GM18870 (cell line): ENCODE measurements at regions not wholly inside any gene's neighbourhood (a gene's known extent, or its start where the extent isn't known, plus 50 kb on each side); places are given as distances from the start of the nearest gene placed in this dataset.
A peak's percentile ranks its signal among the peaks of the same experiment; 100 is the strongest.
"Not testable (repeated sequence)": the region's sequence is repeated elsewhere in the genome, so short reads cannot be mapped to it uniquely, and the experiment has no call there.

Source experiments
- ATAC-seq: cut with Tn5 transposase; IDR thresholded peaks from one replicate; pipeline ENCODE4 v1.9.1; 2021; ENCODE audit warnings: moderate library complexity; ENCODE audit not compliant: unreplicated experiment

DNA sequence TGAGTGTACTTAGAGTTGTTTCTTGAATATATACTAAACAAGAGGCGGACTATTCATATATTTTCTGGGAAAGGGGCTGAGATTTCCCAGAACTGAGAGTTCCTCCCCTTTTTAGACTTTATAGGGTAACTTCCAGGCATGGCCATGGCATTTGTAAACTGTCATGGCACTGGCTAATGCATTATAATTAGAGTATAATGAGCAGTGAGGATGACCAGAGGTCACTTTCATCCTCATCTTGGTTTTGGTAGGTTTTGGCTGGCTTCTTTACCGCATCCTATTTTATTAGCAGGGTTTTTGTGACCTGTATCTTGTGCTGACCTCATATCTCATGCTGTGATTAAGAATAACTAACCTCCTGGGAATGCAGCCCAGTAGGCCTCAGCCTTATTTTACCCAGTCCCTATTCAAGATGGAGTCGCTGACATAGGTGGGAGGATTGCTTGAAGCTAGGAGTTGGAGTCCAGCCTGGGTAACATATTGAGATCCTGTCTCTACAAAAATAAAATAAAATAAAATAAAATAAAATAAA is 91.4 kb downstream of the MOBP start:
- ATAC-seq: no peak

DNA sequence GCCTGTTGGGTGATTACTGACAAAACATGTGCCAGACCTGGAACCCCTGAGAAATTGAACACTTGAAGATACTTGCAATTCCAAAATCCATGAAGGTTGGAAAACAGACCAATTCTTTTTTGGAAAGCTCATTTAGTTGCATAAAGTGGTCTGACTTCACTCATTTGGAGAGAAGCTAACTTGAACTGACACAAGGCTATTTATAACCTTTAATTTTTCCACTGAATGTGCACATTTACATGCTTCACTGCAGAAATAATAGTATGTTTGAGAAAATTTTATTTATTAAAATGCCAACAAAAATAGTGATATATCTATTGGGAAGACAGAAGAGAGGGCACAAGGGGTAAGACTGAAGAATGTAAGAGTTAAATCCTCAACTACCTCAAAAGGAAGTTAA is 92.1 kb downstream of the MOBP start:
- ATAC-seq: no peak

DNA sequence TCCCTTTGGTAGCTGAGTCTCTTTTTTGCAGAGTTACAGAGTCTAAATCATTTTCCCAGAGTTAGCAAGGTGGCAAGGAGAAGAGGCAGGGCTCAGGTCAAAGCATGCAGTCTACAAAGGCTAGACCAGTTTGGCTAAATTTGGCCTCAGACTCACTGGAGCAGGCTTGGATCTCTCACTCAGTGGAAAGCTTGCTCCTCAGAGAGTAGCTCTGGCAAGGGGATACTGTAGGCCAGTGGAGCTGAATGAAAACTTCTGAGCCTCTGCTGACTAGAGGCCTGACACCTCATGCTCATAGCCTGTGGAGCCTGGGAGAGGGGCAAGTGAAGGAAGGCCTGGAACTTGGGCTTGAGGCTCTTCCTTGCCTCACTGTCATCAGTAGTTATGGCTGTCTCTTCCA is 101.0 kb downstream of the MOBP start:
- ATAC-seq: no peak

DNA sequence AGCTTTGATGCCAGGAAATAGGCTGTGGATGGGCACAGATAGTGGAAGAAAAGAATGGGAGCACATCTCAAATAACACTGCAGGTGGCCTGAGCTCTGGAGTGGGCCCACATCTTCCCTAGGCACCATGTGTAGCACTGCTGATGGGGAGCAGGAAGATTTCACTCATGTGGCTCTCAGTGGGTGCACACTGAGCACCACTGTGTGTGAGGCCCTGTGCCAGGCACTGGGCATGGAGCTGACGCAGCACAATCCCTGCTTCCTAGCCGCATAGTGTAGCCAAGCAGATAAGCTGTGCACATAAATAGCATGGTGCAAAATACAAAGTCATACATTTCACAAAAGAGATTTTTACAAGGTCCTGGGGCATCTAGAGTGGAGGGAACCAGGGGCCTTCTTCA is 101.6 kb downstream of the MOBP start:
- no peak for ATAC-seq

DNA sequence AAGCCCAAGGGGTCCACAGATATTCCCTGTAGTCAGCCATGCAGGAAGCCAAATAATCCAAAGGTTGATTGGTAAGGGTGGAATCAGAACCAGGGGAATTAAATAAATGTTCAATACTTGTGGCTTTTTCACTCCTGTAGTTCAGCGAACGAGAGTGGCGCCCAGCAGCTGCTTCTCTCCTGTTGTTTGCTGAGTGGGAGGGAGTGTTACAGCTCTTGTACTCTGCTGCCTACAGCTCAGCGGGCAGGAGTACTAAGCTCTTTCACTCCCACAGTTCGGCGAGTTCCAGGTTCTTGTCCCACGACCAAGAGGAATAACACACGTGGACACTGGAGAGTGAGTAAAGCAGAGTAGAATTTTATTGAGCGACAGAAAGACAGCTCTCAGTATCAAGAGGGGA is 105.9 kb downstream of the MOBP start:
- no peak for ATAC-seq

DNA sequence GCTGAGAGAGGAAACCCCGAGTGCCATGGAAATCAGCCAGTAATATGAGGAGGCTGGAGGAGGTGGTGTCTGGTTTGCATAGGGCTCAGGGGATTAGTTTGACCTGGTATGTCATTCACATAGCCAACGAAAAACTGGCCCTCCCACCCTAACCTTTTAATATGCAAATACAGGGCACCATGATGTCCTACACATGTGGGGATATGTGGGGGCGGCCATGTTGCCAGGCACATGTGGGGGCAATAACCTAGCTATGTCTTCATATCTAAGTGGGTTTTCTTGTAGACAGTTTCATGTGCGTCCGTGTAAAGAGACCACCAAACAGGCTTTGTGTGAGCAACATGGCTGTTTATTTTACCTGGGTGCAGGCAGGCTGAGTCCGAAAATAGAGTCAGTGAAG is 110.1 kb downstream of the MOBP start:
- ATAC-seq: no peak

DNA sequence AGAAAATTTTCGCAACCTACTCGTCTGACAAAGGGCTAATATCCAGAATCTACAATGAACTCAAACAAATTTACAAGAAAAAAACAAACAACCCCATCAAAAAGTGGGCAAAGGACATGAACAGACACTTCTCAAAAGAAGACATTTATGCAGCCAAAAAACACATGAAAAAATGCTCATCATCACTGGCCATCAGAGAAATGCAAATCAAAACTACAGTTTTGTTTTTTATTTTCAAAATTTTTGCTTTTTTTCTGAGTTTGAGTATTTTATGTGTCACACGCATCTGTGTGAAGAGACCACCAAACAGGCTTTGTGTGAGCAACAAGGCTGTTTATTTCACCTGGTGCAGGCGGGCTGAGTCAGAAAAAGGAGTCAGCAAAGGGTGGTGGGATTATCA is 118.7 kb downstream of the MOBP start:
- not testable (repeated sequence) for ATAC-seq

DNA sequence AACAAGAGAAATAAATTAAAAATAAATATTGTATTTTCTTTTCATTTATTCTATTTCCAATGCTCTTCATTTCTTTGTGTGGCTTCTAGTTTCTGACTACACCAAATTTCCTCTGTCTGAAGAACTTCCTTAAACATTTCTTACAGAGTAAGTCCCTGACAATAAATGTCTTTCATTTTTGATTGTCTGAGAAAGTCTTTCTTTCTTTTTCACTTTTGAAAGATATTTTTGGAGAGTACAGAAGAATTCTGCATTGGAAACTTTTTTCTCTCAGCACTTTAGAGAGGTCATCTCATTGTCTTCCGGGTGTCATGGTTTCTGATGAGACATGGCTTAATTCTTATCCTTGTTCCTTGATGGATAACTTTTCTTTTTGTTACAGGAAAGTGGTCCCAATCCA is 119.6 kb downstream of the MOBP start:
- ATAC-seq: peak; percentile 42

DNA sequence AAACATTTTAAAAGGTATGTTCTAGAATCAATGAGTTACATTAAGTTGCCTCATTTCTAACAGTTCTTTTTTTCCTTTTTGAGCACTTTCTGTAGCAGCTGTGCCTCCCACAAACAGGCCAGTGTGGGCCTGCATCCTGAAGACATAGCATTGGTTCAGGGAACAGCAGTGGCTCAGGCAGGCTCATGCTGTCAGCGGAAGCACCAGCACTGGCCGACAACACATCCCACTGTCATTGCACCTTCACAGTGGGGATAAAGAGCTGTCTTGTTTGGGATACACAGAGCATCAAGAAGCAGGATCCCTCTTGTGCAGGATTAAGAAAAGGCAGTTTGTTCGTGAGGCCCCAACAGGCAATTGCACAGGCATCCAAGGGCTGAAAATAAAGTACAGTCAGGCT is 123.3 kb downstream of the MOBP start:
- no peak for ATAC-seq

DNA sequence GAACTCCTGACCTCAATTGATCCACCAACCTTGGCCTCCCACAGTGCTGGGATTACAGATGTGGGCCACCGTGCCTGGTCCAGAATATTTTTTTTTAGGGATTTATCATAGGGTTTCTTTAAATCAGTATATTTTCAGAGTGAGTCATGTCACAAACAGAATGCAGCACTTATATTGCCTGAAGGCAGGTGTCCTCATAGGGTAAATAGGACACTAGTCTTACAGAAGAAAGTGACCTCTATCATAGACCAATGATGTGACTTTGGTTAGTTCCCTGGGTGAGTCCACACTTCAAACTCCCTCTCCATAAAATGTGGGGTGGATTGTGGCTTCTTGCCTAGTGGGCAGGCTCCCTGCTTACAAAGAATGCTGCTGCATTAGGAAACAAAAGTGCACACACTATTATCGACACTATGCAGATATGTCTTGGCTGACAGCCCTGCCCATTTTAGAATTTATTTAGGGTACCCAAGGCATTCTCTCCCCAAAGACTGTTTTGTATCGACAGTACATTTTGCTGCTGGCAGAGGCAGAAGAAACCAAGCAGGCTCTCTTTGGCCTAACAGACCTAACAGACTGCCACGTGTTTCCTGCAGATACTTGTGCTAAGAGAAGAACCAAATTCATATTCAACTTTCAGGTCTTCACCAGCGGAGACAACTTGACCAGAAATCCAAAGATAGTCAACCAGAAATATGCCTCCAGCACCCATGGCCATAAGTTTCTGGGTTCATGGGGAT is 125.0 kb downstream of the MOBP start:
- no peak for ATAC-seq

DNA sequence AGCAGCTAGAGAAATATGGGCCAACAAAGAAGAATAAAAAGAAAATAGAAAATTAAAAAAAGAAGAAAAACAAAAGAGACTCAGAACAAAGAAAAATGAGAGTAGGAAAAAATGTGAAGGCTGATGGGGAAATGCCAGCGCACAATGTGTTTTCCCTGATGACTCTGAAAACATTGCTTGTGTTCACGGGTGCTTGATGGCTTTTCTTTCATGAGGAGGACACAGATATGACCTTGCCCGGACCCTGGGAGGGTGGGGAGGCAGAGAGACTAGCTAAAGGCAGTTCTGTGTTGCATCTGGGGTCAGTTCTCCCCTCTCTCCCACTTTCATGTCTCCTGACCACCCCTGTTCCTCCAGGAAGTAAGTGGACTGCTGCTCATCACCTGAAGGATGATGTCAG is 125.9 kb downstream of the MOBP start:
- ATAC-seq: no peak

DNA sequence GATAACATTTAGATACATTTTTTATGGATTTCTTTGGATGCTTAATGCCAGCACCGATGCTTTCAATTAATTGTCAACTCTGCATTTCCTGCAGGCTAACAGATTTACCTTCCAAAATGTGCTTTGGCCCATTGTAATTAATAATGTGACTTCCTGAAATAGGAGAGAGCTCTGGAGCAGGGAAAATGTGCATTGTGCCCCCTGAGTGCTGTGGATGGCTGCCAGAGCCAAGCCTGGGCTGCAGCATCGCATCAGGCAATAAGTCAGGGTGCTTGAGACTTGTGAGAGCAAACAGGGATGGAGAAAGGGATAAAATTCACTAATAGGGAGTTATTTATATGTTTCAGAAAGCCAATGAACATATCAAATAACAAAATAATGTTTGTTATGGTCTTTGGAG is 133.8 kb downstream of the MOBP start:
- ATAC-seq: no peak

DNA sequence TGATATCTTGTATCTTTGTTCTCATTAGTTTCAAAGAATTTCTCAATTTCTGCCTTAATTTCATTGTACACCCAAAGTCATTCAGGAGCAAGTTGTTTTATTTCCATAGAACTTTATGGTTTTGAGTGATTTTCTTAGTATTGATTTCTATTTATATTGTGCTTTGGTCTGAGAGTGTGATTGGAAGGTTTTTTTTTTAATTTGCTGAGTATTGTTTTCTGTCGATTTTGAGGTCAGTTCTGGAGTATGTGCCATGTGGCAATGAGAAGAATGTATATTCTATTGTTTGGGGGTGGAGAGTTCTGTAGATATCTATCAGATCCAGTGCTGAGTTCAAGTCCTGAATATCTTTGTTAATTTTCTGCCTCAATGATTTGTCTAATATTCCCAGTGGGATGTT is 138.4 kb downstream of the MOBP start:
- ATAC-seq: no peak

DNA sequence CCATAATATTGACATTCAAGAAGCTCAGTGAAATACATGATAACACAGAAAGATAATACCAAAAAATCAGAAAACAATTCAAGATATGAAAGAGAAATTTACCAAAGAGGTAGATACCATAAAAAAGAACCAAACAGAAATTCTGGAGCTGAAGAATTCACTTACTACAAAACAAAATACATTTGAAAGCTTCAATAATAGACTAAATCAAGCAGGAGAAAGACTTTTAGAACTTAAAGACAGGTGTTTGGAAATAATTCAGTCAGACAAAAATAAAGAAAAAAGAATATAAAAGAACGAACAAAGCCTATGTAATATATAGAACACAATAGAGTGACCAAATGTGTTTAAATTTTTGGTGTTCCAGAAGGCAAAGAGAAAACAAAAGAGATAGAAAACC is 158.7 kb downstream of the MOBP start:
- no peak for ATAC-seq

DNA sequence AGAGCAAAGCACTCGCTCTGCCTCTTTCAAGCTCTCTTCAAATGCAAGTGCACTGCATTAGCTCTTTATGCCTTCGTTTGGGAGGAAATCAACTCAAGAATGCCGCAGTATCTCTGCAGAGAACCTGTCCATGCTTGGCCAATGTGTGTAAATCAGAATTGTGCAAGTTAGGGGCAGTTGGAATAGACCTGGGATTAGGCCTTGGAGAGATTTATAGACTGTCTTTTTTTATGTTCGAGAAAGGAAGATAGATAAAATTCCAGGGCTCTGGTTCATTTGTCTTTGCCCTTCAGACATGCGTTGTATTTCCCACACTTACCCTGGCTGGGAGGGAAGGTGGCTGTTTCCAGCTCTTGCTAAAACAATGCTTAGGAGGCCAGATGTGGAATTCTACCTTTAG is 163.7 kb downstream of the MOBP start:
- ATAC-seq: no peak

DNA sequence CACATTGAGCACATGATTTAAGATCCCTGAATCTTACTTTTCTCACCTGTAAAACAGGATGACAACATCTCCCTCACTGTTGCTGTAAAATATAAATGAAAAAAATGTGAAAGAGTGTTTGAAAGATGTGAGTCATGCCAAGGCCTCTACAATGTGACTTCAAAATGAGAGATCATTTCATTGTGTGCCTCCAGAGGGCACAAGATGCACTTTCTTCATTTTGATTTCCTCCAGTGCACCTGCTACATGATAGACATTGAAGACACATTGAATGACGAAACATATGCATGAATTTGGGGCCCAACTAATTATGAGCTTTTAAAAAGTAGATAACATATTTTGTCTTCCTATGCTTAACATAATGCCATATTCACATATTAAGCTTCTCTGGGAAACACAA is 170.3 kb downstream of the MOBP start:
- no peak for ATAC-seq

DNA sequence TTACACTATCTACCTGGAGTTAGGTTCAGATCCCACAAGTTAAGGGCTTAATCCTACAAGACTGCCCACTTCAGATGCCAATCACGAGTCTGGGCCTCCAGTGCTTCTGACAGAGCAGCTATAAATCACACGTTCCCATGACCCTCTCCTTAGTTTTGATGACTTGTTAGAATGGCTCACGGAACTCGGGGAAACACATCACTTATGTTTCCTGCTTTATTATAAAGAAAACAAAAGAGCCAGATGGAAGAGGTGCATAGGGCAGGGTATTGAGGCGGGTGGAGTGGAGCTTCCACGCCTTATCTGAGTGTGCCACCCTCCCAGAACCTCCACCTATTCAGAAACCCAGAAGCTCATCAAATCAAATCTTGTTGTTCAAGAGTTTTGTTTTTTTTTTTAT is 170.8 kb downstream of the MOBP start:
- no peak for ATAC-seq

DNA sequence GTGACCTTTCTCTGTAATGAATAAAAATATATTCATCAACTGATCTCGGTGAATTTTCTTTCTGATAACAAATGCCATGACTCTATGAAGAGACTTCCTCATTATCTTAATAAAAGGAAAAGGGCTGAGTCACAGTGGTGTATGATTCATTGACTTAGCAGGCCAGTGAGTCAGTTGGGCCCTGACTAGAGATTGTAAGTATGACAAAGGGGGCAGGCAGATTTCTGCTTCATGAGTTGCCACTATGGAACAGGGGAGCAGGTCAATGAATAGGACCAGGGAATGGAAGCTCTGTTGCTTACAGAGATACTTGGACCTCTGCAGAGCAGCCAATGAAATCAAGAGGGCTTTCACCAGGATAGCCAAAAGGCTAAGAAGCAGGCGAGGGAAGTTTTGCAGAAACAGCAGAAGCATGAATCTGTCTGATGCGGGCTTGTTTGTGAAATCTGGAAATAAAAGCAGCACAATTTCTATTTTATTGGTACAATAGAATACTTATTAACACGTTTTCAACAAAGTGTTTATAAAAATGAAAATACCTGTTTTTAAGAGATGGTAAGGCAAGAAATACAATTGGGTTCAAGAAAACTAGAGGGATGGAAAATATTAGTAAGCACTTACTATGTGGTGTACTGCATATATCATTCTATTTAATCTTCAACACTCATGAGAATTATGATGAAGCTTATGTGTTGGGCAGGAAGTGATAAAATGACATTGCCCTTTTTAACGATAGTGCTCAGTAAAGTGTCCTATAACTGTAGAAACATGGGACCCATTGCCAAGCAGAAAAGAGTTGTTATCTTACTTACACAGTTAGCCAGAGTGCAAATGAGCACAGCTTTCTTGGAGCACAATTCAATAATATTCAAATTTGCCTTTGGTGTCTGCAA is 169.8 kb upstream of the MYRIP start:
- ATAC-seq: no peak

DNA sequence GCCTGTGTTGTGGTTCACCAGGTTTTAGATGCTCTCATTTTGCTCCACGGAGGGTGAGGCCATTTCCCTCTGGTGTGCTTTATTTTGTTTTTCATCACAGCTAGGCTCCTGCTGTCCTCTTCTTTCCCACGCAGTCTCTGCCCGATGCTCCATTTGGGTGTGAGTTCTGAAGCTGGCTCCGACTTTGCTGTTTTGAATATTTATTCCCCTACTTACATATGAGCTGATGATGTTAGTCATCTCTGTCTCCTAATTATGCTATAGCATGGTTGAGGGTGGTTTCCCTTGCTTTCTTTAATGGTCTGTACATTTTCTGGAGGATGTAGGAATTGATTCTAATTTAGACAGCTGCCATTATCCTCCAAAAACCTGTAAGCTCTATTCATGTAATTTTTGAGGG is 168.1 kb upstream of the MYRIP start:
- no peak for ATAC-seq

DNA sequence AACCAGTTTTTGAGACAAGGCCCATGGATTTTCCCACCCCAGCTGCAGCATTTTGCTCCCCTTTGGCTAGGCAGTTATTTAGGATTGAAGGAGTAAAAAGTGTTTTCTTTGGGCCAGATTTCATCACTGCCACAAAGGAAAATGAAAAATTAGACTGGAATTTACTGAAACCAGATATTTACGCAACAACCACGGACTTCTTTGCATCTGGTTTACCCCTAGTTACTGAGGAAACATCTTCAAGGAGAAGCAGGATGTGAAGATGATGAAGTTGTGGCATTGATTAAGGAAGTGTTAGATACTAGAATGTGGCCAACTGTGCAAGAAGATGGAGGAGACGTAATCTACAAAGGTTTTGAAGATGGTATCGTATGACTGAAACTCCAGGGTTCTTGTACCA is 165.2 kb upstream of the MYRIP start:
- ATAC-seq: no peak

DNA sequence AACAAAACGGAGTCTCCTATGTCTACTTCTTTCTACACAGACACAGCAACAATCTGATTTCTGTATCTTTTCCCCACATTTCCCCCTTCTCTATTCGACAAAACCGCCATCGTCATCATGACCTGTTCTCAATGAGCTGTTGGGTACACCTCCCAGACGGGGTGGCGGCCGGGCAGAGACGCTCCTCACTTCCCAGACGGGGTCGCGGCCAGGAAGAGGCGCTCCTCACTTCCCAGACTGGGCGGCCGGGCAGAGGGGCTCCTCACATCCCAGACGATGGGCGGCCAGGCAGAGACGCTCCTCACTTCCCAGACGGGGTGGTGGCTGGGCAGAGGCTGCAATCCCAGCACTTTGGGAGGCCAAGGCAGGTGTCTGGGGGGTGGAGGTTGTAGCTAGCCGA is 158.2 kb upstream of the MYRIP start:
- ATAC-seq: not testable (repeated sequence)
